Chondrocyte (in vitro differentiated cells): ENCODE measurements at regions not wholly inside any gene's neighbourhood (a gene's known extent, or its start where the extent isn't known, plus 50 kb on each side); places are given as distances from the start of the nearest gene placed in this dataset.

Experiments used
- DNase-seq: peaks from one replicate; pipeline ENCODE4 v3.0.0; 2021; ENCODE audit warnings: mixed read lengths, low spot score
- H3K27ac Mint-ChIP-seq: one replicate; pipeline ENCODE4 v1.8.0; 2021; ENCODE audit warnings: mild to moderate bottlenecking, moderate library complexity, mixed read lengths; ENCODE audit not compliant: unreplicated experiment
- H3K27me3 Mint-ChIP-seq: 2 replicates; pipeline ENCODE4 v1.8.0; 2021; ENCODE audit warnings: low read depth, mixed read lengths
- H3K36me3 Mint-ChIP-seq: 2 replicates; pipeline ENCODE4 v1.8.0; 2021; ENCODE audit warnings: low read depth, mixed read lengths
- H3K4me1 Mint-ChIP-seq: 2 replicates; pipeline ENCODE4 v1.8.0; 2021; ENCODE audit warnings: low read depth, mild to moderate bottlenecking, mixed read lengths
- H3K4me3 Mint-ChIP-seq: one replicate; pipeline ENCODE4 v1.8.0; 2021; ENCODE audit warnings: mild to moderate bottlenecking, moderate library complexity, mixed read lengths; ENCODE audit not compliant: unreplicated experiment
- H3K9me3 Mint-ChIP-seq: 2 replicates; pipeline ENCODE4 v1.8.0; 2021; ENCODE audit warnings: low read depth, mixed read lengths
- CTCF ChIP-seq: fragments of 200-600 bp; sonication (generic); IDR thresholded peaks from 2 replicates; pipeline ENCODE4 v1.5.0; 2021; ENCODE audit warnings: antibody characterized with exemption, mild to moderate bottlenecking, moderate library complexity

DNA sequence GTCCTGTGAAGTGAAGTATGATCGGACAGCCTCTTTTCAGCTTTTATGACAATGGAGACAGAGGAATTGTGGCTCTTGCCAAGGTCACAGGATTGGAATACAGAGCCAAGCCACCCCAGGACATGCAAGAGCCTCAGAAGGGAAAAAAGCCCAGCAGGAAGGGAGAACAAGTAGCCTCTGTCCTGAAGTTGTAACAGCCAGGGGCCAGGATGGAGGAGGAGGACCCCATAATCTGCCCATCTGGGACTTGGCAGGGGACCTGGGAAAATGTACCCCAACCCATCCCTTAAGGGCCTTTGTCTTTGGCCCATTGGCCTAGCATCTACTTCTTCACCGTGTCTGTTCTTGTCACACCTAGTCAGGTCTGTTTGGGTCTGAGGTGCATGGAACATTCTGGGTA lies 60.4 kb upstream of the POLG start:
- Mint-ChIP-seq H3K36me3 (peaks cover 4% of the 10 kb centered on the region), H3K27ac (no peak overlapping the region), H3K9me3 (no peaks in the 10 kb centered on the region), H3K4me3 (no peak overlapping the region), H3K27me3 (peaks cover 63% of the 10 kb centered on the region), H3K4me1 (no peaks in the 10 kb centered on the region)
- no peak for DNase-seq
- no peak for TF ChIP-seq CTCF

DNA sequence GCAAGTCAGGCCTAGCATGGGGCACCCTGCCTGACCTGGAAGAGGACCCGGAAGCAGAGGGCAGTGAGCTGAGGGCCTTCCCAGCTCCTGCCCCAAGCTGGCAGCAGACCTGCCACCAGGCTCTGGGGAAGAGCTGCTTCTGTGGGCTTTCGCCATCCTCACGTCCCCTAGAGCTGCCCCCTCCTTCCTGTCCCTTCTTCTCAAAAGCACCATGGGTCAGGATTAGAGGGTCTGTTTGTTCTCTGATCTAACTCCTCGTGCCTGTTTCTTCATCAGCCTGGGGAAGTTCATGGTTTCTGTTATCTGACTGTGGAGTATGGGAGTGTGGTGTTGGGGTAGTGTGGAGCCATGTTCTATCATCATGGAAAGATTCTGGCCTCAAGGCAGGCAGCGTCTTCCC lies 58.4 kb upstream of the POLG start:
- Mint-ChIP-seq H3K27ac (no peak overlapping the region), H3K9me3 (no peaks in the 10 kb centered on the region), H3K4me1 (peaks cover 2% of the 10 kb centered on the region), H3K36me3 (peaks cover 4% of the 10 kb centered on the region), H3K4me3 (no peak overlapping the region), H3K27me3 (peaks cover 61% of the 10 kb centered on the region)
- no peak for DNase-seq
- TF ChIP-seq CTCF, result no peak

DNA sequence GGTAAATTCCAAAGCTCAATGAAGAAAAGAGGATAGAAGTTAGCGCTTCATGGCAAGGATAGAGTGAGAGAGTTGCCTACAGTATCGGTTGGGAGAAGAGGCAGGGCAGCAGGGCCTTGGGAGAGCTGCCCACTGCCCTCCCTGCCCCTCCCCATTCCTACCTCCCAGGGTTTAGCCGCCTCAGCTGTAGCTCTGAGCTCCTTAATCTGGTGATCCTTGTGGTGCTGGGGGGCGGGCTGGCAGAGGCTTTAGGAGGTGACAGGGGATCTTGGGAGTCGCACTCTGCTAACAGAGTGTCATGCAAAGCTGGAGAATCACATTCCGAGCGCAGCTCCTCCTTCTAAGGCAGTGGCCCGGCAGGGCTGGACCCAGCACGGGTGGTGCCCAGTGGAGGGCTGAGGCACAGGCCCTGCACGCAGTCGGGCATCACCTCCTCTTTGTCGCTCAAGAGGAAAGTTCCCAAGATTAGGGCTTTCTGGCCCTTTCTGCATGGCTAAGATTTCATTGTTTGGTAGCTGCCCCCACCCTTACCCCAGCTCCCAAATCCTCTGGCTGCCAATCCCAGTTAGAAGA lies 57.1 kb upstream of the POLG start:
- Mint-ChIP-seq H3K9me3 (no peaks in the 10 kb centered on the region), H3K4me3 (no peak overlapping the region), H3K36me3 (peaks cover 4% of the 10 kb centered on the region), H3K27ac (no peak overlapping the region), H3K4me1 (peaks cover 2% of the 10 kb centered on the region), H3K27me3 (peaks cover 61% of the 10 kb centered on the region)
- no peak for TF ChIP-seq CTCF
- no peak for DNase-seq

GRCh38 chr15:89389841-89390603 lies 55.4 kb upstream of the POLG start:
- Mint-ChIP-seq H3K4me1 (peaks cover 2% of the 10 kb centered on the region), H3K4me3 (no peak overlapping the region), H3K36me3 (peaks cover 4% of the 10 kb centered on the region), H3K27me3 (peaks cover 61% of the 10 kb centered on the region), H3K27ac (no peak overlapping the region), H3K9me3 (no peaks in the 10 kb centered on the region)
- TF ChIP-seq CTCF, result no peak
- DNase-seq, result no peak

DNA sequence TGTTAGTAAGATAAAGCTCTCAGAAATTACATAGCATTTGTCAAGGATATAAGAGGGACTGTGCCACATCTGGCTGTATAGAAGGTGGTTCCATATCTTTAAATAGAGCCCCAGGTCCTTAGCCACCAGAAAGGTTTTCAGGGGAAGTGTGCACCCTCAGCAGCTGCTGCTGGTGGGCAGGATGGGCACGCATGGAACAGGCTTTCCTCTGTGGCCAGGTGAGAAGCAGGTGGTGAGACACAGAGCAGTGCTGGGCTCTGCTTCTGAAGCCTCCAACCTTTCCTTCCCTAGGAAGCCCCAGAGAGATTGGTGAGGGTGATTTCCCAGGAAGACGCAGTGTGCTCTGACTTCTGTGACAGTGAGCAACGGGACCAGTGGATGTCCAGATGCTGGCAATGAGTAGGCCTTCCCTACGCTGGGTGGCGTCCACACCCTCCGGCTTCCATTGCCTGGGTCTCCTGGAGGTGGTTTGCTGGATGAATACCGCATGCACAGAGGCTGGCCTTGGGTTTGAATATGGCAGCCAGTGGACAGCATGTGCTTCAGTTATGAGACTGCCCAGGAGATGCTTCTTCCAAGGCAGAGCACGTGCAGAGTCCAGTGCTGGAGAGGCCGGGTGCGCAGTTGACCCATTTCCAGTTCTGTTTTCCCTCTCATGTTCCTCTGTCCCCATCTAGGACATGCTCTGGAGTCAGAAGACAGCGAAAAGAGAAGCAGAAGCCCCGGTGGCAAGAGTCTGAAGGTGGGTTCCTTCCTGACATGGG lies 52.7 kb upstream of the POLG start:
- TF ChIP-seq CTCF, result no peak
- no peak overlapping the region for H3K4me3 Mint-ChIP-seq
- H3K36me3 Mint-ChIP-seq, result peaks cover 2% of the 10 kb centered on the region
- no peaks in the 10 kb centered on the region for H3K9me3 Mint-ChIP-seq
- no peak for DNase-seq
- H3K4me1 Mint-ChIP-seq, result peaks cover 14% of the 10 kb centered on the region
- no peak overlapping the region for H3K27ac Mint-ChIP-seq
- H3K27me3 Mint-ChIP-seq, result peaks cover 48% of the 10 kb centered on the region
